ENCODE measurements at regions not wholly inside any gene's neighbourhood (a gene's known extent, or its start where the extent isn't known, plus 50 kb on each side); places are given as distances from the start of the nearest gene placed in this dataset.

- WGBS (ENCODE audit: missing lambda C conversion rate) = 2% methylated on average over 2 of the region's 2 CpGs
- Histone ChIP-seq H3K4me1 (no peaks in the 10 kb centered on the region), H3K9me3 (no peaks in the 10 kb centered on the region), H3K4me3 (no peak overlapping the region), H3K27ac (no peak overlapping the region), H3K4me2 (no peak overlapping the region)
- ChIA-PET CTCF (no interaction called here), POLR2A (no interaction called here)
- ATAC-seq (no peak), FAIRE-seq (no peak), DNase-seq (ENCODE audit: low read depth in 1 of 2, low spot score in 1 of 2) (no peak)
- TF ChIP-seq HES2 (IDR thresholded peaks at IDR 0.05) = no peak
- no peak for TF ChIP-seq ATOH8 (CRISPR knock-in tag; IDR thresholded peaks at IDR 0.05; ENCODE audit: low read depth)
- no peak for TF ChIP-seq RAD21 (conservative IDR thresholded peaks at IDR 0.05 in 1 of 2, IDR thresholded peaks at IDR 0.05 in 1 of 2)
- no peak for TF ChIP-seq HOXB5 (CRISPR knock-in tag; IDR thresholded peaks at IDR 0.05)
- TF ChIP-seq RCOR1 (IDR thresholded peaks at IDR 0.05; ENCODE audit: low read depth, low read length) = no peak
- no peak for TF ChIP-seq CHD2 (IDR thresholded peaks at IDR 0.05; ENCODE audit: low read length, partially characterized antibody)
- TF ChIP-seq EHMT2 (IDR thresholded peaks at IDR 0.05; ENCODE audit: low read depth) = no peak
- no peak for TF ChIP-seq PBX3 (IDR thresholded peaks at IDR 0.05)
- TF ChIP-seq CBX8 (IDR thresholded peaks at IDR 0.05) = no peak
- no peak for TF ChIP-seq CHD4 (IDR thresholded peaks at IDR 0.05; ENCODE audit: borderline replicate concordance)
- no peak for TF ChIP-seq MAX (IDR thresholded peaks at IDR 0.05)
- TF ChIP-seq TFCP2L1 (CRISPR knock-in tag; IDR thresholded peaks at IDR 0.05) = no peak
- no peak for TF ChIP-seq FOSL2 (IDR thresholded peaks at IDR 0.05)
- no peak for TF ChIP-seq FOSL2 (CRISPR knock-in tag; IDR thresholded peaks at IDR 0.05)
- TF ChIP-seq NPAS2 (CRISPR knock-in tag; IDR thresholded peaks at IDR 0.05; ENCODE audit: borderline replicate concordance) = no peak
- TF ChIP-seq CEBPB (IDR thresholded peaks at IDR 0.05) = no peak
These were observed 635.1 kb upstream of the STXBP6 start for GRCh38 chr14:25685004-25685403.

- TF ChIP-seq CHD4 (IDR thresholded peaks at IDR 0.05; ENCODE audit: borderline replicate concordance) (no peak), ESRRA (IDR thresholded peaks at IDR 0.05; ENCODE audit: borderline replicate concordance, low read length) (no peak), ZSCAN20 (CRISPR knock-in tag; IDR thresholded peaks at IDR 0.05) (no peak), HOXB13 (CRISPR knock-in tag; IDR thresholded peaks at IDR 0.05; ENCODE audit: low read depth) (no peak), PBX3 (IDR thresholded peaks at IDR 0.05) (no peak), EP300 (IDR thresholded peaks at IDR 0.05) (no peak), POLR2AphosphoS2 (conservative IDR thresholded peaks at IDR 0.05; ENCODE audit: low read length) (no peak), MAZ (IDR thresholded peaks at IDR 0.05; ENCODE audit: borderline replicate concordance, low read depth, low read length) (no peak), ELK1 (IDR thresholded peaks at IDR 0.05; ENCODE audit: low read depth, low read length) (no peak), HOXB5 (CRISPR knock-in tag; IDR thresholded peaks at IDR 0.05) (no peak), JUNB (IDR thresholded peaks at IDR 0.05) (no peak), ZNF302 (CRISPR knock-in tag; IDR thresholded peaks at IDR 0.05) (no peak), NPAS2 (CRISPR knock-in tag; IDR thresholded peaks at IDR 0.05; ENCODE audit: borderline replicate concordance) (no peak), TP53 (CRISPR knock-in tag; IDR thresholded peaks at IDR 0.05) (no peak), HMGXB4 (CRISPR knock-in tag; IDR thresholded peaks at IDR 0.05; ENCODE audit: borderline replicate concordance) (no peak), E2F6 (IDR thresholded peaks at IDR 0.05; ENCODE audit: borderline replicate concordance, low read depth) (no peak), RFX5 (IDR thresholded peaks at IDR 0.05) (no peak), SMC3 (IDR thresholded peaks at IDR 0.05) (no peak), RARB (CRISPR knock-in tag; IDR thresholded peaks at IDR 0.05) (no peak), POLR2A (IDR thresholded peaks at IDR 0.05; ENCODE audit: low read length) (no peak)
- CTCF ChIA-PET = no interaction called here
- POLR2A ChIA-PET = no interaction called here
- FAIRE-seq = no peak
- Histone ChIP-seq H3K27ac (no peak overlapping the region), H3K9me3 (no peaks in the 10 kb centered on the region), H3K4me1 (no peaks in the 10 kb centered on the region), H3K4me3 (no peak overlapping the region), H3K4me2 (no peak overlapping the region)
- ATAC-seq = no peak
- no peak for DNase-seq (ENCODE audit: low read depth in 1 of 2, low spot score in 1 of 2)
- 12% methylated on average over 3 of the region's 16 CpGs for WGBS (ENCODE audit: missing lambda C conversion rate)
These were observed 631.0 kb upstream of the STXBP6 start for GRCh38 chr14:25680934-25681333.
